ENCODE measurements at regions not wholly inside any gene's neighbourhood (a gene's known extent, or its start where the extent isn't known, plus 50 kb on each side); places are given as distances from the start of the nearest gene placed in this dataset.
"Not testable (repeated sequence)": the region's sequence is repeated elsewhere in the genome, so short reads cannot be mapped to it uniquely, and the experiment has no call there.

DNA sequence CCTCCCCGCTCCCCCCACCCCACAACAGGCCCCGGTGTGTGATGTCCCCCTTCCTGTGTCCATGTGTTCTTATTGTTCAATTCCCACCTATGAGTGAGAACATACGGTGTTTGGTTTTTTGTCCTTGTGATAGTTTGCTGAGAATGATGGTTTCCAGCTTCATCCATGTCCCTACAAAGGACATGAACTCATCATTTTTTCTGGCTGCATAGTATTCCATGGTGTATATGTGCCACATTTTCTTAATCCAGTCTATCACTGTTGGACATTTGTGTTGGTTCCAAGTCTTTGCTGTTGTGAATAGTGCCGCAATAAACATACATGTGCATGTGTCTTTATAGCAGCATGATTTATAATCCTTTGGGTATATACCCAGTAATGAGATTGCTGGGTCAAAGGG lies 104.3 kb downstream of the MTPN start:
- not testable (repeated sequence) for FAIRE-seq

- no peak for FAIRE-seq
These were observed 114.2 kb upstream of the FAM180A start for GRCh38 chr7:135862586-135863340.

- no peak for FAIRE-seq
These were observed 110.9 kb upstream of the FAM180A start for GRCh38 chr7:135859538-135859937.

DNA sequence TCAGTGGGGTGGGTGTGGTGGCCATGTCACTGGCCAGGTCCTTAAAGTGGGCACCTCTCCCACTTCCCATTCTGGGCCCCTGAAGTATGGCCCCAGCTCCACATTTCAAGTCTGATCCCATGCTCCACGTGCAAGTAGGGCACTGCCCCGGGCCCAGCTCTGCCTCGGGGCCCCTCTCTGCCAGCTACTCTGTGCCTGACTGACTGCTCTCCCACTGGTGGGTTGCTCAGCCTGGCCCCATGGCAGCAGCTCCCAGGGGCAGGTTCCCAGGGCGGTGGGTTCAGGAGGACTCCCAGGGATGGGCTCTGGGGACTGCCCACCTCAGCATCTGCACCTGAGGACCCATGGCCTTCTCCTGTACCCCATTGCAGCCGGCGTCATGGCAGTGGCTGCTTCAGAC lies 110.2 kb upstream of the FAM180A start:
- FAIRE-seq, result no peak

DNA sequence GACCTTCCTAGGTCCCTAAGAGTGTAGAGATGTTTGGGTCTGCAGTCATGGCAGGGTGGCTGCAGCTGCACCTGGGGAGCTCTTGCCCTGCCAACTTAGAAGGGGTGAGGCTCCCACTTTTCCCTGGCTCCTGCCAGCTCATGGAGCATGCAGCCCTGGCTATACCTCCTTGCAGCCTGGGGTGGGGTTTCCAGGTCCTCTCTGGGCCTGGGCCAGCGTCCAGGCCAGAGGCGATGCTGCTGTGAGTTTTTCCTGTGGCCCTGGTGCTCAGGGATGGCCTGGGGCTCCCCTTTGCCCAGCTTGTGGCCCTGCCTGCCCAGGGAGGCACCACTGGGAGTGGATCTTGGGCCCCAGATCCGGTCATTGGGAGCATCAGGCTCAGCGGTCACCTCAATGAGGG lies 109.8 kb upstream of the FAM180A start:
- FAIRE-seq, result no peak

GRCh38 chr7:135857519-135858274 lies 109.1 kb upstream of the FAM180A start:
- FAIRE-seq, result no peak

- FAIRE-seq, result no peak
These were observed 107.9 kb upstream of the FAM180A start for GRCh38 chr7:135856356-135857144.

- no peak for FAIRE-seq
These were observed 107.2 kb upstream of the FAM180A start for GRCh38 chr7:135855846-135856245.

DNA sequence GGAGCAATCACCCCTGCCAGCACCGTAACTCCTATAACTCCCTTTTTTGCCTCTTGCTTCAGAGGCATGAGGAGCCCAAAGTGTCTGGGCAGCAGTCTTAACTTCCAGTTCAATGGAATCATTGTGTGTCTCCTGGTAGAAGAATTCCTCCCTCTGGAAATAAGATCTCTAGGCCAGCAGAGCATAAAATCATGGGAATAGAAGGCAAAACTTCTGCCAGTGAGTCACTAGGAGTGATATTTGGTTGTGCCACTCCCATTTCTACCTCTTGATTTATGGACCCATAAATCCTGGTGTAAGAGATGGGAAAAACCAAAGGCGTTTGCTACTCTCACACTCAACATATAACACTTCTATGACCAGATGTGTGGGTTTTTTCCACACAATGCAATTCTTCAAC lies 104.9 kb upstream of the FAM180A start:
- no peak for FAIRE-seq

DNA sequence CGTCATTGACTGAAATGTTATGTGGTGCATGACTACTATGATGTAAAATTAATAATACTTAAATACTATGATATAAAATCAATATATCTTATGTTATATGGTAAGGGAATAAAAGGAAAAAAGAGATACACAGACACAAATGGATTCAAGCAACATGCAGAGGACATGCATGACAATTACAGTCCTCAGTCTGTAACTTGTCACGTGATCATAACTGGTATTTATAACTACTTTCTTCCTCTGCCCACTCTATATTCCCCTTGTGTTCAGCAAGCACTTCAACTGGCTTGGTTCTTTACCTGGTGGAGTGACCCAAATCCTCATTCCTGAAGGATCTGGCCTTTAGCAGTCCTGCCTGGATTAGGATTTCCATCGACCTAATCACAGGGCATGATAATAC lies 104.4 kb upstream of the FAM180A start:
- no peak for FAIRE-seq

DNA sequence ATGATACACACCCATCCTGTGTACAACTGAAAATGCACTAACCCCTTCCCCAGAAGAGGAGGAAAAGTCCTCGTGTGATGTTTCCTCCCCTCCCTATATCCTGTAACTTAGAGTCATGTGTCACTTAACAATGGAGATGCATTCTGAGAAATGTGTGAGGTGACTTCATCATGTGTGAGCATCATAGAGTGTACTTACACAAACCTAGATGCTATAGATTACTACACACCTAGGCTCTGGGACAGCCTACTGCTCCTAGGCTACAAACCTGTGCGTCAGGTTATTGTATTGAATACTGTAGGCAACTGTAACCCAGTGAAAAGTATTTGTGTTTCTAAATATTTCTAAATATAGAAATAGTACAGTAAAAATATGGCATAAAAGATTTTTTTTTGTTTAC lies 98.6 kb upstream of the FAM180A start:
- FAIRE-seq, result no peak

GRCh38 chr7:135846339-135846738 lies 97.7 kb upstream of the FAM180A start:
- FAIRE-seq, result no peak

- FAIRE-seq, result peak; percentile 14
These were observed 96.9 kb upstream of the FAM180A start for GRCh38 chr7:135845415-135846075.

DNA sequence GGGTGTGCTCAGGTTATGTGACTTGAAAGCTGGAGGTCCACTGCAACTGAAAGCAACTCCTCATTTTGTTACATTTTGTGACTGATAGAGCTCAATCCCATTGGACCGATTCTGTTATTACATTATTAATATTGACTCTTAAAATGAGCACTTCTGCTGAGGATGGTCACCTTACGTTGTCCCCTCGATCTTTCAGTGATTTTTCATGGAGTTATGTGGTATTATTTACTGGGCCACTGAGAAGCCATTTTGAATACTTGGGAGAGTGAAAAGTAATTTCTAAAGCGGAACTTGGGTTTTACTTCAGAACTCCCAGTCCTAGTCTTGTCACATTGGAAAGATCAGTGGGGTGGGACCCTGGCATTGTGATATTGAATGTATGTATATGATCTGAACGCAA lies 96.3 kb upstream of the FAM180A start:
- no peak for FAIRE-seq

DNA sequence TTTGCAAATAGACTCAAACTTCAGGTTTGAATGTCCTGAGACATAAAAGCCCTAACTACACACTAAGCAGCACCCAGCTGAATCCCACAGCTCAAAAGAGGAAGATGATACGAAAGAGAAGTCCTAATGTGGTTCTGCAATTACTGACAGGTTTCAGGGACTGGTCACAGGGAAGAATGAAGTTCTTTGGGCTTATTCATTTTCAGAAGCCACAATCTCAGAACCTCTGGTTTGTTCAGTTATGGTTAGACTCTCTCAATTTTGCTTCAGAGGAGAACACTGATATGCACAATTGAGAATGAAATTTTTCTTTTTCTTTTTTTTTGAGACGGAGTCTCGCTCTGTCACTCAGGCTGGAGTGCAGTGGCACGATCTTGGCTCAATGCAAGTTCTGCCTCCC lies 94.6 kb upstream of the FAM180A start:
- FAIRE-seq, result no peak

DNA sequence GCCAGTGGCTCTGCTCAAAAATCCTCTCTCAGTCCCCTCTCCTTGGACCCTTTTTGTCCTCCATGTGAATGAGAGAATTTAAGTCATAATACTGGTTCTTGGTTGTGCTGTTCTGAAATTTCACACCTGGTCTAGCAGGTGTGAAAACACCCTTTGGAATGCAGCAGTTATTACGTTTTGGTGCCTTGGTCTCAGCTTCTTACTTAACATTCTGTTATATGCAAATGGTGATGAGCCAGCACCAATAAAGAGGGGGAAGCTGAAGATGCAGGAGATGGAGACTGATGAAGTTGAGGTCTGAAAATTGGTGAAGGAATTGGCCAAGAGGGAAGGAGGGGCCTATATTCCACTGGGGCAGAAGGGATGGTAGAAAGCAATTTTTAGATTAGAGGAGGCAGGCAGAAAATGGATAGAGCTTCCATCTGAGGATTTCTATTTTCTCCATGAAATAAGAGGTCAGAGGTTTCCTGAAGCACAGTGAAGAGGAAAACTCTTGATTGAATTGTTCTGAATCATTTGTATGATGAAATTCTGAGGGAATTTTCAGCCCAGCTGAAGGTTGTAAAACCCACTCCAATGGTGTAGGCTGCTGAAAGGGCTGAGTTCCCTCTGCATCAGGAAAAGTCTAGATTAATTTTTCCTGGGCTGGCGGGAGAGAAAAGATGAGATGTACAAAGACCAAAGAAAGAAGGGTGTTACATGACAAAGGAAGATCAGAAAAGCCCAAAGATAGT lies 94.0 kb upstream of the FAM180A start:
- no peak for FAIRE-seq

GRCh38 chr7:135840591-135840990 lies 92.0 kb upstream of the FAM180A start:
- FAIRE-seq, result peak; percentile 34

- no peak for FAIRE-seq
These were observed 89.1 kb upstream of the FAM180A start for GRCh38 chr7:135837675-135838074.

- no peak for FAIRE-seq
These were observed 85.7 kb upstream of the FAM180A start for GRCh38 chr7:135834266-135834665.

- no peak for FAIRE-seq
These were observed 85.0 kb upstream of the FAM180A start for GRCh38 chr7:135833642-135834041.

GRCh38 chr7:135831455-135832195 lies 83.0 kb upstream of the FAM180A start:
- FAIRE-seq, result no peak

- FAIRE-seq, result no peak
These were observed 80.0 kb upstream of the FAM180A start for GRCh38 chr7:135828604-135829003.

Measured in A204.1 (cell line).